Panc1 (cell line): ENCODE measurements at regions not wholly inside any gene's neighbourhood (a gene's known extent, or its start where the extent isn't known, plus 50 kb on each side); places are given as distances from the start of the nearest gene placed in this dataset.

Source experiments
- ATAC-seq: fragments of 200-7000 bp; cut with Tn5 transposase; 2 replicates; pipeline ENCODE4 v1.9.1; 2020; ENCODE audit warnings: mild to moderate bottlenecking, moderate library complexity
- BruUV-seq: library from RNA; stranded (reverse); fragments of 400-500 nt; replicated peaks from 2 replicates; lab custom pipeline; 2021; lab: Mats Ljungman, UMichigan
- CTCF ChIA-PET: fragments of 300-600 bp; sonication (Branson Sonifier 250); formaldehyde crosslinking; loops from one replicate; lab custom pipeline; 2022; ENCODE audit warnings: antibody characterized with exemption; lab: Charles Lee
- POLR2A ChIA-PET: fragments of 300-600 bp; sonication (Branson Sonifier 250); formaldehyde crosslinking; loops from one replicate; lab custom pipeline; 2022; ENCODE audit warnings: antibody characterized with exemption; lab: Charles Lee
- DNase-seq: peaks from one replicate; pipeline ENCODE4 v3.0.0-alpha.2; 2010; ENCODE audit warnings: low read depth, low spot score
- H3K27ac ChIP-seq: 2 replicates; pipeline ENCODE4 v1.5.1; 2011; ENCODE audit warnings: mild to moderate bottlenecking, low read length, inconsistent platforms
- H3K27me3 ChIP-seq: fragments of 200-500 bp; sonication (Bioruptor generic); 2 replicates; pipeline ENCODE4 v1.6.0; 2014; ENCODE audit warnings: low read length, inconsistent platforms; ENCODE audit not compliant: control insufficient read depth, insufficient read depth
- H3K36me3 ChIP-seq: fragments of 200-500 bp; sonication (Bioruptor generic); 2 replicates; pipeline ENCODE4 v1.5.1; 2014; ENCODE audit warnings: inconsistent platforms, mild to moderate bottlenecking, low read length, moderate library complexity; ENCODE audit not compliant: control insufficient read depth, insufficient read depth
- H3K4me1 ChIP-seq: 2 replicates; pipeline ENCODE4 v1.5.1; 2011; ENCODE audit warnings: inconsistent platforms, mild to moderate bottlenecking, low read length, moderate library complexity; ENCODE audit not compliant: control insufficient read depth, insufficient read depth
- H3K4me3 ChIP-seq, 2 experiments: 2 replicates each; pipeline ENCODE4 v1.5.1; 2011 to 2012; ENCODE audit warnings: low read depth in 2 of 2, low read length in 2 of 2, mild to moderate bottlenecking in 2 of 2, inconsistent platforms in 1 of 2, moderate library complexity in 1 of 2
- H3K9me3 ChIP-seq: fragments of 200-500 bp; sonication (Bioruptor generic); 2 replicates; pipeline ENCODE4 v1.5.1; 2014; ENCODE audit warnings: low read depth, mild to moderate bottlenecking, inconsistent platforms, low read length, moderate library complexity; ENCODE audit not compliant: control insufficient read depth, insufficient read depth
- POLR2AphosphoS5 ChIP-seq: IDR thresholded peaks from 2 replicates; pipeline ENCODE4 v1.6.1; 2012; ENCODE audit warnings: mild to moderate bottlenecking, low read depth, low read length, moderate library complexity
- SIN3A ChIP-seq: IDR thresholded peaks from 2 replicates; pipeline ENCODE4 v1.6.1; 2012; ENCODE audit warnings: low read depth, mild to moderate bottlenecking, low read length, moderate library complexity, borderline replicate concordance; ENCODE audit not compliant: insufficient read depth
- TCF7L2 ChIP-seq: IDR thresholded peaks from 2 replicates; pipeline ENCODE4 v1.6.1; 2011; ENCODE audit warnings: mild to moderate bottlenecking, low read depth, low read length, inconsistent platforms
- in situ Hi-C: cut with HindIII; loops from 2 replicates; pipeline ENCODE4 v1.10.0; 2016; ENCODE audit warnings: low sequenced_read_pairs, low pct_unique_long_range_greater_than_20kb
- intact Hi-C: fragments of 100-400 bp; cut with micrococcal nuclease; formaldehyde crosslinking; loops from one replicate; pipeline ENCODE4 v1.10.0; 2022; ENCODE audit not compliant: unreplicated experiment
- TF ChIP-seq, protein P1 (sequence below), 2 experiments: IDR thresholded peaks; 2 replicates each; pipeline ENCODE4 v1.6.1; 2011 to 2012; ENCODE audit warnings: low read depth in 2 of 2, control low read depth in 1 of 2, low read length in 1 of 2, mild to moderate bottlenecking in 1 of 2, moderate library complexity in 1 of 2; ENCODE audit not compliant: insufficient read depth in 1 of 2
- TF ChIP-seq, protein P2 (sequence below): fragments of 450-650 bp; IDR thresholded peaks from 2 replicates; pipeline ENCODE4 v1.5.1; 2017; ENCODE audit warnings: mild to moderate bottlenecking

DNA sequence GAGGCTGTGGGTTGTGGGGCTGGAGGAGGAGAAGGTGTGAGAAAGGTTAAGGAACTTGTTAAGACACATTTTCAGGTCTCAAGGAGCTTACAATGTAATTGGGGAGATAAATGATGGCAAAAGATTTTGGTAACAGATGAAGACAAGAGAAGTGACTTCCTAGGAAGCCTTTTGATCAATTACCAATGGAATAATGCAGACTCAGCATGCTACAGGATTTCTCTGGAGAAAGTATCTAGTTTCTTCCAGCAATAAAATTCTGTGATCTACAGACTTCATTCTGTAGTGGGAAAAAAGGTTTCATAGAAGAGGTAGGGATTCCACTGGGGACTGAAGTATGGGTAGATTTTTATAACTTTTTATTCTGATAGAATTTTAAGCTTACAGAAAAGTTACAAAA is 184.2 kb upstream of the RHOBTB1 start:
- no peak for ATAC-seq
- H3K4me3 ChIP-seq = no peak overlapping the region
- in situ Hi-C loops = no loop called here
- no peaks in the 10 kb centered on the region for H3K36me3 ChIP-seq
- H3K4me1 ChIP-seq = no peaks in the 10 kb centered on the region
- DNase-seq = no peak
- ChIA-PET POLR2A (no interaction called here), CTCF (no interaction called here)
- TF ChIP-seq TCF7L2 = no peak
- TF ChIP-seq, protein P1, sequence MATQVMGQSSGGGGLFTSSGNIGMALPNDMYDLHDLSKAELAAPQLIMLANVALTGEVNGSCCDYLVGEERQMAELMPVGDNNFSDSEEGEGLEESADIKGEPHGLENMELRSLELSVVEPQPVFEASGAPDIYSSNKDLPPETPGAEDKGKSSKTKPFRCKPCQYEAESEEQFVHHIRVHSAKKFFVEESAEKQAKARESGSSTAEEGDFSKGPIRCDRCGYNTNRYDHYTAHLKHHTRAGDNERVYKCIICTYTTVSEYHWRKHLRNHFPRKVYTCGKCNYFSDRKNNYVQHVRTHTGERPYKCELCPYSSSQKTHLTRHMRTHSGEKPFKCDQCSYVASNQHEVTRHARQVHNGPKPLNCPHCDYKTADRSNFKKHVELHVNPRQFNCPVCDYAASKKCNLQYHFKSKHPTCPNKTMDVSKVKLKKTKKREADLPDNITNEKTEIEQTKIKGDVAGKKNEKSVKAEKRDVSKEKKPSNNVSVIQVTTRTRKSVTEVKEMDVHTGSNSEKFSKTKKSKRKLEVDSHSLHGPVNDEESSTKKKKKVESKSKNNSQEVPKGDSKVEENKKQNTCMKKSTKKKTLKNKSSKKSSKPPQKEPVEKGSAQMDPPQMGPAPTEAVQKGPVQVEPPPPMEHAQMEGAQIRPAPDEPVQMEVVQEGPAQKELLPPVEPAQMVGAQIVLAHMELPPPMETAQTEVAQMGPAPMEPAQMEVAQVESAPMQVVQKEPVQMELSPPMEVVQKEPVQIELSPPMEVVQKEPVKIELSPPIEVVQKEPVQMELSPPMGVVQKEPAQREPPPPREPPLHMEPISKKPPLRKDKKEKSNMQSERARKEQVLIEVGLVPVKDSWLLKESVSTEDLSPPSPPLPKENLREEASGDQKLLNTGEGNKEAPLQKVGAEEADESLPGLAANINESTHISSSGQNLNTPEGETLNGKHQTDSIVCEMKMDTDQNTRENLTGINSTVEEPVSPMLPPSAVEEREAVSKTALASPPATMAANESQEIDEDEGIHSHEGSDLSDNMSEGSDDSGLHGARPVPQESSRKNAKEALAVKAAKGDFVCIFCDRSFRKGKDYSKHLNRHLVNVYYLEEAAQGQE (IDR thresholded peaks at IDR 0.05; ENCODE audit: insufficient read depth in 1 of 2, low read depth in 2 of 2, low read length in 1 of 2) = no peak
- no peak for TF ChIP-seq SIN3A
- no peak for TF ChIP-seq POLR2AphosphoS5
- TF ChIP-seq, protein P2, sequence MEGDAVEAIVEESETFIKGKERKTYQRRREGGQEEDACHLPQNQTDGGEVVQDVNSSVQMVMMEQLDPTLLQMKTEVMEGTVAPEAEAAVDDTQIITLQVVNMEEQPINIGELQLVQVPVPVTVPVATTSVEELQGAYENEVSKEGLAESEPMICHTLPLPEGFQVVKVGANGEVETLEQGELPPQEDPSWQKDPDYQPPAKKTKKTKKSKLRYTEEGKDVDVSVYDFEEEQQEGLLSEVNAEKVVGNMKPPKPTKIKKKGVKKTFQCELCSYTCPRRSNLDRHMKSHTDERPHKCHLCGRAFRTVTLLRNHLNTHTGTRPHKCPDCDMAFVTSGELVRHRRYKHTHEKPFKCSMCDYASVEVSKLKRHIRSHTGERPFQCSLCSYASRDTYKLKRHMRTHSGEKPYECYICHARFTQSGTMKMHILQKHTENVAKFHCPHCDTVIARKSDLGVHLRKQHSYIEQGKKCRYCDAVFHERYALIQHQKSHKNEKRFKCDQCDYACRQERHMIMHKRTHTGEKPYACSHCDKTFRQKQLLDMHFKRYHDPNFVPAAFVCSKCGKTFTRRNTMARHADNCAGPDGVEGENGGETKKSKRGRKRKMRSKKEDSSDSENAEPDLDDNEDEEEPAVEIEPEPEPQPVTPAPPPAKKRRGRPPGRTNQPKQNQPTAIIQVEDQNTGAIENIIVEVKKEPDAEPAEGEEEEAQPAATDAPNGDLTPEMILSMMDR = no peak
- no peak overlapping the region for H3K27ac ChIP-seq
- no peaks in the 10 kb centered on the region; the same call in 1 of the 2 replicates for H3K27me3 ChIP-seq
- BruUV-seq = no TSS peak
- H3K9me3 ChIP-seq = no peaks in the 10 kb centered on the region
- intact Hi-C loops = no loop called here

DNA sequence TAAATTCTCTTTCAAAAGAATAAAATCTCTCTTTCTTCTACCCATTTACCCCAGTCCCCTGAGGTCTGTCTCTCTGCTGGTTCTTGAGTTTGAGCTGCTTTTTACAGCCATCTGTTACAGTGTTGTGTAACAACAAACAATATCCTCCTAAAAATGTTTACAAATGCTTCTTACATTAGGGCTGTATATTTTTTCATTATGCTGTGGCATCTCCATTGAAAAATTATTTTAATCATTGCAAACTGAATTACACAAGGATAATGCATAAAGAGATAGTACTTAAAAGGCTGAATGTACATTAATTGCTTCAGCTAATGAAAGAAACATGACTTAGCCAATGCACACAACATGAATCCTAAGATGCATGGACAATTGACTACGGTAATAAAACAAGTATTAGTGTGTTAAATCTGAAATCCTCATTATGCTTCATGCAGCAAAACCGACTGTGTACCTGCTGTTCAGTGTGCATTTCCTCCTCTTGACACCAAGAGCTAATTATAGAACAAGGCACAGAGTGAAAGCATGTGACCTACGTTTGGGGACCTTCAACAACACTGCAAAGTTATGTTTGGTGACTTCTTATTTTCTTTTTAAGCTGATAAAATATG is 181.7 kb upstream of the RHOBTB1 start:
- H3K27me3 ChIP-seq = no peaks in the 10 kb centered on the region; the same call in 1 of the 2 replicates
- no peaks in the 10 kb centered on the region for H3K4me1 ChIP-seq
- in situ Hi-C loops (no loop called here), intact Hi-C loops (no loop called here)
- DNase-seq = no peak
- ChIA-PET CTCF (no interaction called here), POLR2A (no interaction called here)
- no peak for ATAC-seq
- H3K27ac ChIP-seq = no peak overlapping the region
- no peaks in the 10 kb centered on the region for H3K9me3 ChIP-seq
- TF ChIP-seq TCF7L2 = no peak
- TF ChIP-seq, protein P2 = no peak
- TF ChIP-seq POLR2AphosphoS5 = no peak
- TF ChIP-seq, protein P1 (IDR thresholded peaks at IDR 0.05; ENCODE audit: insufficient read depth in 1 of 2, low read depth in 2 of 2, low read length in 1 of 2) = no peak
- no peak for TF ChIP-seq SIN3A
- no TSS peak for BruUV-seq
- no peak overlapping the region for H3K4me3 ChIP-seq
- H3K36me3 ChIP-seq = no peaks in the 10 kb centered on the region
